ENCODE measurements at regions not wholly inside any gene's neighbourhood (a gene's known extent, or its start where the extent isn't known, plus 50 kb on each side); places are given as distances from the start of the nearest gene placed in this dataset.

- no peaks in the 10 kb centered on the region; the same call in 1 of the 2 replicates for H3K9me2 ChIP-seq
- DNase-seq = no peak
- no peak overlapping the region for H3K27ac ChIP-seq (ENCODE audit: low read depth in 2 of 2, low read length in 1 of 2)
- ChIA-PET CTCF (interaction anchor here (0.7 kb wide), 1 partner anchor 23 kb away, joined by 3 read pairs; no protein-coding TSS in a partner anchor), POLR2A (no interaction called here)
- H3K79me2 ChIP-seq (ENCODE audit: insufficient read depth) = no peaks in the 10 kb centered on the region
- no peaks in the 10 kb centered on the region for H3K4me1 ChIP-seq (ENCODE audit: control insufficient read depth in 1 of 2, insufficient read depth in 2 of 2, low read depth in 1 of 2, low read length in 1 of 2)
- no peak overlapping the region for H2AFZ ChIP-seq (ENCODE audit: low read depth)
- H3K9ac ChIP-seq = no peak overlapping the region
- TF ChIP-seq MEF2A (IDR thresholded peaks at IDR 0.05; ENCODE audit: borderline replicate concordance, low read depth) (no peak), CTCF (IDR thresholded peaks at IDR 0.05) (no peak), USF1 (IDR thresholded peaks at IDR 0.05; ENCODE audit: borderline replicate concordance, low read depth) (no peak), GABPA (IDR thresholded peaks at IDR 0.05; ENCODE audit: low read depth) (no peak), YY1 (IDR thresholded peaks at IDR 0.05; ENCODE audit: low read depth) (no peak)
- no peaks in the 10 kb centered on the region for H4K20me1 ChIP-seq (ENCODE audit: insufficient read depth)
- no peak overlapping the region for H3K4me2 ChIP-seq
- H3K27me3 ChIP-seq (ENCODE audit: insufficient read depth) = peaks cover 10% of the 10 kb centered on the region; the same call in 1 of the 2 replicates
- H3K9me3 ChIP-seq = no peaks in the 10 kb centered on the region
- 62% methylated on average over 27 of the region's 27 CpGs for WGBS (ENCODE audit: low lambda C conversion rate)
- H3F3A ChIP-seq (replicated peaks; ENCODE audit: insufficient read depth) = no peaks in the 10 kb centered on the region
- no peaks in the 10 kb centered on the region for H3K36me3 ChIP-seq (replicated peaks in 1 of 2; ENCODE audit: control insufficient read depth in 1 of 2, insufficient read depth in 2 of 2, low read length in 1 of 2)
- no peak overlapping the region for H3K4me3 ChIP-seq (ENCODE audit: low read depth in 2 of 2, low read length in 1 of 2)
Observed at GRCh38 chr6:3646616-3647362, 104.7 kb downstream of the PXDC1 start.

GRCh38 chr6:3644739-3645012 lies 106.8 kb downstream of the PXDC1 start:
- Histone ChIP-seq H3K4me1 (ENCODE audit: control insufficient read depth in 1 of 2, insufficient read depth in 2 of 2, low read depth in 1 of 2, low read length in 1 of 2) (no peaks in the 10 kb centered on the region), H3K4me3 (ENCODE audit: low read depth in 2 of 2, low read length in 1 of 2) (no peak overlapping the region), H2AFZ (ENCODE audit: low read depth) (no peak overlapping the region), H3K9ac (no peak overlapping the region), H4K20me1 (ENCODE audit: insufficient read depth) (no peaks in the 10 kb centered on the region), H3K4me2 (no peak overlapping the region), H3K9me3 (no peaks in the 10 kb centered on the region), H3K79me2 (ENCODE audit: insufficient read depth) (no peaks in the 10 kb centered on the region), H3K9me2 (no peaks in the 10 kb centered on the region; the same call in 1 of the 2 replicates), H3K36me3 (replicated peaks in 1 of 2; ENCODE audit: control insufficient read depth in 1 of 2, insufficient read depth in 2 of 2, low read length in 1 of 2) (no peaks in the 10 kb centered on the region), H3K27me3 (ENCODE audit: insufficient read depth) (peaks cover 10% of the 10 kb centered on the region; the same call in 1 of the 2 replicates), H3K27ac (ENCODE audit: low read depth in 2 of 2, low read length in 1 of 2) (no peak overlapping the region), H3F3A (replicated peaks; ENCODE audit: insufficient read depth) (no peaks in the 10 kb centered on the region)
- 41% methylated on average over 6 of the region's 6 CpGs for WGBS (ENCODE audit: low lambda C conversion rate)
- ChIA-PET CTCF (no interaction called here), POLR2A (no interaction called here)
- DNase-seq = no peak
- TF ChIP-seq RCOR1 (IDR thresholded peaks at IDR 0.05; ENCODE audit: low read length) (no peak), USF2 (IDR thresholded peaks at IDR 0.05; ENCODE audit: borderline replicate concordance, low read depth, low read length) (no peak), CTCF (IDR thresholded peaks at IDR 0.05) (no peak), TAF1 (IDR thresholded peaks at IDR 0.05; ENCODE audit: borderline replicate concordance, low read depth, low read length) (no peak), RAD21 (IDR thresholded peaks at IDR 0.05; ENCODE audit: low read length) (no peak), NRF1 (IDR thresholded peaks at IDR 0.05; ENCODE audit: low read depth, low read length) (no peak), GABPA (IDR thresholded peaks at IDR 0.05; ENCODE audit: low read depth) (no peak), FOXM1 (IDR thresholded peaks at IDR 0.05; ENCODE audit: low read depth) (no peak), SIN3A (IDR thresholded peaks at IDR 0.05; ENCODE audit: borderline replicate concordance, low read depth, low read length) (no peak), REST (IDR thresholded peaks at IDR 0.05; ENCODE audit: low read depth, low read length) (no peak), YY1 (IDR thresholded peaks at IDR 0.05; ENCODE audit: low read depth) (no peak), MXI1 (IDR thresholded peaks at IDR 0.05; ENCODE audit: low read depth, low read length) (no peak), SMC3 (IDR thresholded peaks at IDR 0.05; ENCODE audit: low read depth, low read length) (no peak)

Data from SK-N-SH (cell line).